ENCODE measurements at regions not wholly inside any gene's neighbourhood (a gene's known extent, or its start where the extent isn't known, plus 50 kb on each side); places are given as distances from the start of the nearest gene placed in this dataset.

DNA sequence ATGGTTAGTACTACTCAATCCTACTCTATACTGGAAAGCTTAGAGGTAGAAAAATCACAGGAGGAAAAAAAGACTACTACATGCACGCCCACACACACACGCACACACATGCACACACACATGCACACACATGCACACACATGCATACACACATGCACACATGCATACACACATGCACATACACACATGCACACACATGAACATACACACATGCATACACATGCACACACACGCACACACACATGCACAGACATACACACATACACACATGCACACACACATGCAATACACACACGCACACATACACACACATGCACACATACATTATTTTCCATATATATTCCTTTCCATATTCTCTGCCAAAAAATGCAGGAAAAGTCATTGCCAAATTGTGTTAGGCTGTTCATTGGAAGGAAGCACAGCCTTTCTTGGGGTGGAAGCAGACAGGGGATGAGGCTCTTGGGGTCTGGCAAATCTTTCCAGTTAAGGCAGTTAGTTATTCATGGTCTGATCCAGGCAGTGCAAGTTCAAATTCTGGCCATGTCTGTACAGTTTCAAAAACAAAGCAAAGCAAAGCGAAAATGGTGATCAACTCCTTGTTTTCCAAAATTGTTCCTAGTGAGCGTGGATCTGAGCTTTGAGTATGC lies 187.9 kb upstream of the EGFLAM start:
- TF ChIP-seq, protein P1, sequence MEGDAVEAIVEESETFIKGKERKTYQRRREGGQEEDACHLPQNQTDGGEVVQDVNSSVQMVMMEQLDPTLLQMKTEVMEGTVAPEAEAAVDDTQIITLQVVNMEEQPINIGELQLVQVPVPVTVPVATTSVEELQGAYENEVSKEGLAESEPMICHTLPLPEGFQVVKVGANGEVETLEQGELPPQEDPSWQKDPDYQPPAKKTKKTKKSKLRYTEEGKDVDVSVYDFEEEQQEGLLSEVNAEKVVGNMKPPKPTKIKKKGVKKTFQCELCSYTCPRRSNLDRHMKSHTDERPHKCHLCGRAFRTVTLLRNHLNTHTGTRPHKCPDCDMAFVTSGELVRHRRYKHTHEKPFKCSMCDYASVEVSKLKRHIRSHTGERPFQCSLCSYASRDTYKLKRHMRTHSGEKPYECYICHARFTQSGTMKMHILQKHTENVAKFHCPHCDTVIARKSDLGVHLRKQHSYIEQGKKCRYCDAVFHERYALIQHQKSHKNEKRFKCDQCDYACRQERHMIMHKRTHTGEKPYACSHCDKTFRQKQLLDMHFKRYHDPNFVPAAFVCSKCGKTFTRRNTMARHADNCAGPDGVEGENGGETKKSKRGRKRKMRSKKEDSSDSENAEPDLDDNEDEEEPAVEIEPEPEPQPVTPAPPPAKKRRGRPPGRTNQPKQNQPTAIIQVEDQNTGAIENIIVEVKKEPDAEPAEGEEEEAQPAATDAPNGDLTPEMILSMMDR (IDR thresholded peaks at IDR 0.05): no peak
- TF ChIP-seq POLR2A (IDR thresholded peaks at IDR 0.05): no peak
- no peak for TF ChIP-seq POLR2AphosphoS5 (IDR thresholded peaks at IDR 0.05)

Data from breast epithelium (tissue), 3 donors.